HG02763 (cell line): ENCODE measurements at regions not wholly inside any gene's neighbourhood (a gene's known extent, or its start where the extent isn't known, plus 50 kb on each side); places are given as distances from the start of the nearest gene placed in this dataset.
"Not testable (repeated sequence)": the region's sequence is repeated elsewhere in the genome, so short reads cannot be mapped to it uniquely, and the experiment has no call there.

Source experiments
- ATAC-seq: cut with Tn5 transposase; IDR thresholded peaks from one replicate; pipeline ENCODE4 v1.9.1; 2021; ENCODE audit warnings: mild to moderate bottlenecking, moderate library complexity; ENCODE audit not compliant: unreplicated experiment

GRCh38 chr15:95662638-95663037 is 667.9 kb upstream of the NR2F2 start:
- ATAC-seq, result no peak

- no peak for ATAC-seq
Observed at GRCh38 chr15:95663156-95664100, 667.1 kb upstream of the NR2F2 start.

- ATAC-seq, result no peak
Observed at GRCh38 chr15:95664450-95664849, 666.0 kb upstream of the NR2F2 start.

- no peak for ATAC-seq
Observed at GRCh38 chr15:95669146-95669922, 661.2 kb upstream of the NR2F2 start.

- ATAC-seq, result no peak
Observed at GRCh38 chr15:95674031-95674430, 656.5 kb upstream of the NR2F2 start.

- ATAC-seq, result no peak
Observed at GRCh38 chr15:95676500-95676899, 654.0 kb upstream of the NR2F2 start.

GRCh38 chr15:95679847-95680582 is 650.5 kb upstream of the NR2F2 start:
- ATAC-seq, result no peak

- no peak for ATAC-seq
Observed at GRCh38 chr15:95680728-95681127, 649.8 kb upstream of the NR2F2 start.

GRCh38 chr15:95681836-95682544 is 648.5 kb upstream of the NR2F2 start:
- ATAC-seq, result no peak

- ATAC-seq, result no peak
Observed at GRCh38 chr15:95684126-95684525, 646.4 kb upstream of the NR2F2 start.

- ATAC-seq, result no peak
Observed at GRCh38 chr15:95684693-95685115, 645.8 kb upstream of the NR2F2 start.

- no peak for ATAC-seq
Observed at GRCh38 chr15:95687061-95687460, 643.4 kb upstream of the NR2F2 start.

GRCh38 chr15:95687686-95688085 is 642.8 kb upstream of the NR2F2 start:
- ATAC-seq, result no peak

- no peak for ATAC-seq
Observed at GRCh38 chr15:95690631-95691340, 639.7 kb upstream of the NR2F2 start.

GRCh38 chr15:95693917-95694316 is 636.6 kb upstream of the NR2F2 start:
- ATAC-seq, result no peak

GRCh38 chr15:95698230-95698629 is 632.3 kb upstream of the NR2F2 start:
- no peak for ATAC-seq

GRCh38 chr15:95698951-95699350 is 631.5 kb upstream of the NR2F2 start:
- ATAC-seq, result no peak

GRCh38 chr15:95699578-95699977 is 630.9 kb upstream of the NR2F2 start:
- ATAC-seq, result no peak

GRCh38 chr15:95700692-95701091 is 629.8 kb upstream of the NR2F2 start:
- not testable (repeated sequence) for ATAC-seq

- no peak for ATAC-seq
Observed at GRCh38 chr15:95701410-95701809, 629.1 kb upstream of the NR2F2 start.
